ENCODE measurements at regions not wholly inside any gene's neighbourhood (a gene's known extent, or its start where the extent isn't known, plus 50 kb on each side); places are given as distances from the start of the nearest gene placed in this dataset.
"Not testable (repeated sequence)": the region's sequence is repeated elsewhere in the genome, so short reads cannot be mapped to it uniquely, and the experiment has no call there.

DNA sequence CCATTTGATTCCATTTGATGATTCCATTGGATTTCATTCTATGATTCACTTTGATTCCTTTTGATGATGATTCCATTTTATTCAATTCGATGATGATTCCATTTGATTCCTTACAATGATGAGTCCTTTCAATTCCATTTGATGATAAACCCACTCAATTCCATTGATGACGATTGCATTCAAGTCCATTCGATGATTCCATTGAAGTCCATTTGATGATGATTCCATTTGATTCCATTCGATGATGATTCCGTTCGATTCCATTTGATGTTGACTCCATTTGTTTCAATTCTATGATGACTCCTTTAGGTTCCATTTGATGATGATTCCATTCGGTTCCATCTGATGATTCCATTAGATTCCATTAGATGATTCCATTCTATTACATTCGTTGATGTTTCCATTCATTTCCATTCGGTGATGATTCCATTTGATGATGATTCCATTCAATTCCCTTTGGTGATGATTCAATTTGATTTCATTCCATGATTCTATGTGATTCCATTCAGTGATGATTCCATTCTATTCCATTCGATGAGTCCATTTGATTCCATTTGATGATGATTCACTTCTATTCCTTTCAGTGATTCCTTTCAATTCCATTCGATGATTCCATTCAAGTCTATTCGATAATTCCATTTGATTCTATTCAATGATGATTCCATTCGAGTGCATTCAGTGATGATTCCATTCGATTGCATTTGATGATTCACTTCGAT lies 1106.0 kb downstream of the RPIA start:
- DNase-seq: no peak

DNA sequence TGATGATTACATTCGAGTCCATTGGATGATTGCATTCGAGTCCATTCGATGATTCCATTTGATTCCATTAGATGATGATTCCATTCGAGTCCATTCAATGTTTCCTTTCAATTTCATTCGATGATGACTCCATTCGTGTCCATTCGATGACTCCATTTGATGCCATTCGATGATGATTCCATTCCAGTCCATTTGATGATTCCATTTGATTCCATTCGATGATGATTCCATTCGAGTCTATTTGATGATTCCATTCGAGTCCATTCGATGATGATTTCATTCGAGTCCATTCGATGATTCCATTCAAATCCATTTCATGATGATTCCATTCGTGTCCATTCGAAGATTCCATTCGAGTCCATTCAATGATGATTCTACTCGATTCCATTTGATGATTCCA lies 1109.7 kb downstream of the RPIA start:
- DNase-seq: not testable (repeated sequence)

DNA sequence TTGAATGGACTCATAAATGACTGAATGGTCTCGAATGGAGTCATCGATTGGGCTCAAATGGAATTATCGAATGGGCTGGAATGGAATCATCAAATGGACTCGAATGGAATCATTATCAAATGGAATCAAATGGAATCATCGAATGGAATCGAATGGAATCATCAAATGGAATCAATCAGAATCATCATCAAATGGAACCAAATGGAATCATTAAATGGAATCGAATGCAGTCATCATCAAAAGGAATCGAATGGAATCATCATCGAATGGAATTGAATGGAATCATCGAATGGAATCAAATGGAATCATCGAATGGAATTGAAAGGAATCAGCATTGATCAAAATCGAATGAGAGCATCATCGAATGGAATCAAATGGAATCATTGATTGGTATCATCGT lies 1114.9 kb downstream of the RPIA start:
- not testable (repeated sequence) for DNase-seq

DNA sequence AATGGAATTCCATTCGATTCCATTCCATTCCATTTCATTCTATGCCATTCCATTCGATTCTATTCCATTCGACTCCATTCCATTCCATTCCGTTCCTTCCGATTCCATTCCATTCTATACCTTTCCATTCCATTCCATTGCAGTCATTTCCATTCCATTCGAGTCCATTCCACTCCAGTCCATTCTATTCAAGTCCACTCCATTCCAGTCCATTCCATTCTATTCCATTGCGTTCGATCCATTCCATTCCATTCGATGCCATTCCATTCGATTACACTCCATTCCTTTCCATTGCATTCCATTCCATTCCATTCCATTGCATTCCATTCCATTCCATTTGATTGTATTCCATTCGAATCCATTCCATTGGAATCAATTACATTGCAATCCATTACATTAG lies 1119.8 kb downstream of the RPIA start:
- no peak for DNase-seq

DNA sequence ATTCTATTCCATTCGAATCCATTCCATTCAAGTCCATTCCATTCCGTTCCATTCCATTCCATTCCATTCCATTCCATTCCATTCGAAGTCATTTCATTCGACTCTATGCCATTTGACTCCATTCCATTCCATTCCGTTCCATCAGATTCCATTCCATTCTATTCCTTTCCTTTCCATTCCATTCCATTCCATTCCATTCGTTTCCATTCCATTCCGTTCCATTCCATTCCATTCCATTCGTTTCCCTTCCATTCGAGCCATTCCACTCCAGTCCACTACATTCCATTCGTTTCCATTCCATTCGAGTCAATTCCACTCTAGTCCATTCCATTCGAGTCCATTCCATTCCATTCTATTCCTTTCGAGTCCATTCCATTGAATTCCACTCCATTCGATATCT lies 1120.4 kb downstream of the RPIA start:
- not testable (repeated sequence) for DNase-seq

DNA sequence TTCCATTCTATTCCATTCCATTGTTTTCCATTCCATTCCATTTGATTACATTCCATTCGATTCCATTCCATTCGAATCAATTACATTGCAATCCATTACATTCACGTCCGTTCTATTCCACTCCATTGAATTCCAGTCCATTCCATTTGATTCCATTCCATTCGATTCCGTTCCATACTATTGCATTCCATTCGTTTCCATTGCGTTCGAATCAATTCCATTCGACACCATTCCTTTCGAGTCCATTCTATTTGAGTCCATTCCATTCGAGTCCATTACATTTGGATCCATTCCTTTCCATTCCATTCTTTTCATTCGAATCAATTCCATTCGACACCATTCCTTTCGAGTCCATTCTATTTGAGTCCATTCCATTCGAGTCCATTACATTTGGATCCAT lies 1122.9 kb downstream of the RPIA start:
- DNase-seq: not testable (repeated sequence)

DNA sequence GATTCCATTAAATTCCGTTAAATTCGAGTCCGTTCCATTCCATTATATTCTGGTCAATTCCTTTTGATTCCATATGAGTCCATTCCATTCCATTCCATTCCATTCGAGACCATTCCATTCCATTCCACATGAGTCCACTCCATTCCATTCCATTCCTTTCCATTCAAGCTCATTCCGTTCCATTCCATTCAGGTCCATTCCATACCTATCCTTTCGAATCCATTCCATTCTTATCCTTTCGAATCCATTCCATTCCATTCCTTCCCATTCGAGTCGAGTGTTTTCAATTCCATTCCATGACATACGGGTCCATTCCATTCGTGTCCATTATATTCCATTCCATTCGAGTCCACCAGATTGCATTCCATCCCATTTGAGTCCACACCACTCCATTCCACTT lies 1127.4 kb downstream of the RPIA start:
- DNase-seq: no peak

DNA sequence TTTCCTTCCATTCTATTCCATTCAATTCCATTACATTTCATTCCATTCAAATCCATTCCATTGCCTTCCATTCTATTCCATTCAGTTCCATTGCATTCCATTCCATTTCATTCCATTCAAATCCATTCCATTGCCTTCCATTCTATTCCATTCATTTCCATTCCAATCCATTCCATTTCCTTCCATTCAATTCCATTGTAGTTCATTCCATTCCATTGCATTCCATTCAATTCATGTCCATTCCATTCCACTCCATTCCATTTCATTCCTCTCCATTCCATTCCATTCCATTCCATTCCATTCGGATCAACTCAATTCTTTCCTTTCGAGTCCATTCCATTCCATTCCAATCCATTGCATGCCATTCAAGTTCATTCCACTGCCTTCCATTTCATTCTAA lies 1128.3 kb downstream of the RPIA start:
- DNase-seq: no peak

DNA sequence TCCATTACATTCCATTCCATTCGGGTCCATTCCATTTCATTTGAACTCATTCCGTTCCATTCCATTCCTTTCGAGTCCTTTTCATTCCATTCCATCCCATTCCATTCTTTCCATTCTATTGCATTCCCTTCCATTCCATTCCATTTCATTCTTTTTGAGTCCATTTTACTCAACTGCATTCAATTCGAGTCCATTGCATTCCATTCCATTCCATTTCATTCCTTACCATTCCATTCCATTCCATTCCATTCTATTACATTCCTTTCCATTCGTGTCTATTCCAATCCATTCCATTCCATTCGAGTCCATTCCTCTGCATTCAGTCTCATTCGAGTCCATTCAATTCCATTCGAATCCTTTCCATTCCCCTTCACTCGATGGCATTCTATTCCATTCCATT lies 1128.8 kb downstream of the RPIA start:
- no peak for DNase-seq

DNA sequence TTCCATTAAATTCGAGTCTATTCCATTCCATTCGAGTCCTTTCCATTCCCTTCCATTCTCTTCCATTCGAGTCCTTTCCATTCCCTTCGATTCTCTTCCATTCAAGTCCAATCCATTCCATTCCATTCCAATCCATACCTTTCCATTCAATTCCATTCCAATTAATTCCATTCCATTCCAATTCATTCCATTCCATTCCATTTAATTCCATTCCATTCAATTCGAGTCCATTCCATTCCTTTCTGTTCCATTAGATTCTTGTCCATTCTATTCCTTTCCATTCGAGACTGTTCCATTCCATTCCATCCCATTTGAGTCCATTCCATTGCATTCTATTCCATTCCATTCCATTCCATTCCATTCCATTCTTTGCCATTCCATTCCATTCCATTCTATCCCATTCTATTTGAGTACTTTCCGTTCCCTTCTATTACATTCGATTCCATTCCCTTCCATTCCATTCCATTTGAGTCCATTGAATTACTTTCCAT lies 1130.0 kb downstream of the RPIA start:
- DNase-seq: no peak

DNA sequence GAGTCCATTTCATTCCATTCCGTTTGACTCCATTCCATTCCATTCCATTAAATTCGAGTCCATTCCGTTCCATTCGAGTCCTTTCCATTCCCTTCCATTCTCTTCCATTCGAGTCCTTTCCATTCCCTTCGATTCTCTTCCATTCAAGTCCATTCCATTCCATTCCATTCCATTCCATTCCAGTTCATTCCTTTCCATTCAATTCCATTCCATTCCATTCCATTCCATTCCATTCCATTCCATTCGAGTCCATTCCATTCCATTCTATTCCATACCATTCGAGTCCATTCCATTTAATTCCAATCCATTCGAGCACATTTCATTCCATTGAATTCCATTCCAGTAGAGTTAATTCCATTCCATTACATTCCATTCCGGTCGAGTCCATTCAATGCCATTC lies 1130.9 kb downstream of the RPIA start:
- DNase-seq: not testable (repeated sequence)

DNA sequence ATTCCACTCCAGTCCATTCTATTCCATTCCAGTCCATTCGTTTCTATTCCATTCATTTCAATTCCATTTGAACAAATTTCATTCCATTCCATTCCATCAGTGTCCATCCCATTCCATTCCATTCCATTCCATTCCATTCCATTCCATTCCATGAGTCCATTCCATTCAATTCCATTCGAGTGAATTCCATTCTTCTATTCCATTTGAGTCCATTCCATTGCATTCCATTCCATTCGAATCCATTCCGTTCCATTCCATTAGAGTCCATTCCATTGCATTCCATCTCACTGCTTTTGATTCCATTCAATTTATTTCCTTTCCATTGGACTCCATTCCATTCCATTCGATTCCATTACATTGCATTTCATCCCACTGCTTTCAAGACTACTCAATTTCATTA lies 1132.1 kb downstream of the RPIA start:
- no peak for DNase-seq

DNA sequence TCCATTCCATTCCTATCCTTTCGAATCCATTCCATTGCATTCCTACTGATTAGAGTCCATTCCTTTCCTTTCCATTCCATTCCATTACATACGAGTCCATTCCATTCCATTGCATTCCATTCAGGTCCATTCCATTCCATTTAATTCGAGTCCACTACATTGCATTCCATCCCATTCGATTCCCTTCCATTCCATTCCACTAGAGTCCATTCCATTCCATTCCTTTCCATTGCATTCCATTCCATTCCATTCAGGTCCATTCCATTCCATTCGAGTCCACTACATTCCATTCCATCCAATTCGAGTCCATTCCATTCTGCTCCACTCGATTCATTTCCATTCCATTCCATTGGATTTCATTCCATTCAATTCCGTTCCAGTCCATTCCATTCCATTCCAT lies 1133.6 kb downstream of the RPIA start:
- DNase-seq: no peak

DNA sequence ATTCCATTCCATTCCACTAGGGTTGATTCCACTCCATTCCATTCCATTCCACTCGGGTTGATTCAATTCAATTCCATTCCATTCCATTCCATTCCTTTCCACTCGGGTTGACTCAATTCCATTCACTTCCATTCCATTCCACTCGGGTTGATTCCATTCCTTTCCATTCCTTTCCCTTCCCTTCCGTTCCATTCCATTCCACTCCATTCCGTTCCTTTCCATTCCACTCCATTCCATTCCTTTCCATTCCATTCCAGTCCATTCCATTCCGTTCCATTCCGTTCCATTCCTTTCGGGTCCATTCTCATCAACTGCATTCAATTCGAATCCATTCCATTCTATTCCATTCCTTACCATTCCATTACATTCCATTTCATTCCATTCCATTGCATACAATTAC lies 1135.3 kb downstream of the RPIA start:
- not testable (repeated sequence) for DNase-seq

DNA sequence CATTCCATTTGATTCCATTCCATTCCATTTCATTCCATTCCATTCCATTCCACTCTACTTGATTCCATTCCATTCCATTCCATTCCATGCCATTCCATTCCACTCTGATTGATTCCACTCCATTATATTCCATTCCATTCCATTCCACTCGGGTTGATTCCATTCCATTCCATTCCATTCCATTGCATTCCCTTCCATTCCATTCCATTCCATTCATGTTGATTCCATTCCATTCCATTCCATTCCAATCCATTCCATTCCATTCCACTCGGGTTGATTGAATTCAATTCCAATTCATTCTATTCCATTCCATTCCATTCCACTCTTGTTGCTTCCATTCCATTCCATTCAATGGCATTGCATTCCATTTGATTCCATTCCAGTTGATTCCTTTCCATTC lies 1136.4 kb downstream of the RPIA start:
- not testable (repeated sequence) for DNase-seq

DNA sequence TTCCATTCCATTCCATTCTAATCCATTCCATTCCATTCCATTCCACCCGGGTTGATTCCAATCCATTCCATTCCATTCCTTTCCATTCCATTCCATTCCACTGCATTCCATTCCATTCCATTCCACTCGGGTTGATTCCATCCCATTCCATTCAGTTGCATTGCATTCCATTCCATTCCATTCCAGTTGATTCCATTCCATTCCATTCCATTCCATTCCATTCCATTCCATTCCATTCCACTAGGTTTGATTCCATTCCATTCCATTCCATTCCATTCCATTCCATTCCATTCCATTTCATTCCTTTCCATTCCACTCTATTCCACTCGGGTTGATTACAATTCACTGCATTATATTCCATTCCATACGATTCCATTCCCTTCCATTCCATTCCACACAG lies 1136.9 kb downstream of the RPIA start:
- DNase-seq: not testable (repeated sequence)

DNA sequence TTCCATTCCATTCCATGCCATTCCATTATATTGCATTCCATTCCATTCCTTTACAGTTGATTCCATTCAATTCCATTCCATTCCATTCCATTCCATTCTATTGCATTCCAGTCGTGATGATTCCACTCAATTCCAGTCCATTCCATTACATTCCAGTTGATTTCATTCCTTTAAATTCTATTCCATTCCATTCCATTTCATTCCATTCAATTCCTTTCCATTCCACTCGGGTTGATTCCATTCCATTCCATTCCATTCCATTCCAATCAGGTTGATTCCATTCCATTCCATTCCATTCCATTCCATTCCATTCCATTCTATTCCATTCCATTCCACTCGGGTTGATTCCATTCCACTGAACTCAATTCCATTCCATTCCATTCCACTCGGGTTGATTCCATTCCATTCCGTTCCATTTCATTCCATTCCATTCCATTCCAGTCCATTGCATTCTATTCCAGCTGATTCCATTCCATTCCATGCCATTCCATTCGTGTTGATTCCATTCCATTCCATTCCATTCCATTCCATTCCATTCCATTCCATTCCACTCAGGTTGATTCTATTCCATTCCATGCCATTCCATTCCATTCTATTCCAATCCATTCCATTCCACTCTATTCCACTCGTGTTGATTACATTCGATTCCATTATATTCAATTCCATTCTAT lies 1137.6 kb downstream of the RPIA start:
- not testable (repeated sequence) for DNase-seq

DNA sequence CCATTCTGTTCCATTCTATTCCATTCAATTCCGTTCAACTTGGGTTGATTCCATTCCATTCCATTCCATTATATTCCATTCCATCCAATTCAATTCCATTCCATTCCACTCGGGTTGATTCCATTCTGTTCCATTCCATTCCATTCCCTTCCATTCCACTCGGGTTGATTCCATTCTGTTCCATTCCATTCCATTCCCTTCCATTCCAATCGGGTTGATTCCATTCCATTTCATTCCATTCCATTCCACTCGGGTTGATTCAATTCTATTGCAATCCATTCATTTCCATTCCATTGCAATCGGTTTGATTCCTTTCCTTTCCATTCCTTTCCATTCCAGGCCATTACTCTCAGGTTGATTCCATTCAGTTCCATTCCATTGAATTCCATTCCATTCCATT lies 1138.4 kb downstream of the RPIA start:
- DNase-seq: no peak

DNA sequence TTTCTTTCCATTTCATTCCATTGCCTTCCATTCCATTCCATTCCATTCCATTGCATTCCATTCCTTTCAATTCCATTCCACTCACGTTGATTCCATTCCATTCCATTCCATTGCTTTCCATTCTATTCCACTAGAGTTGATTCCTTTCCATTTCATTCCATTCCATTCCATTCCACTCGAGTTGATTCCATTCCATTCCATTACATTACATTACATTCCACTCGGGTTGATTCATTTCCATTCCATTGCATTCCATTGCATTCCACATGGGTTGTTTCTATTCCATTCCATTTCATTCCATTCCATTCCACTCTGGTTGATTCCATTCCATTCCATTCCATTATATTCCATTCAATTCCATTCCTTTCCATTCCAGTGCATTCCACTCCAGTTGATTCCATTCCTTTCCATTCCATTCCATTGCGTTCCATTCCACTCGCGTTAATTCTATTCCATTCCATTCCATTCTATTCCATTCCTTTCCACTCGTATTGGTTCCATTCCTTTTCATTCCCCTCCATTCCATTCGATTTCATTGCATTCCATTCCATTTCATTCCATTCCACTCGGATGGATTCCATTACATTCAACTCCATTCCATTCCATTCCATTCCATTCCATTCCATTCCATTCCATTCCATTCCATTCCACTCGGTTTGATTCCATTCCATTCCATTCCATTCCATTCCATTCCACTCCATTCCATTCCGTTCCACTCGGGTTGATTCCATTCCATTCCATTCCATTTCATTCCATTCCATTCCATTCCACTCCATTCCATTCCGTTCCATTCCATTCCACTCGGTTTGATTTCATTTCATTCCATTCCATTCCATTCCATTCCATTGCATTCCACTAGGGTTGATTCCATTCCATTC lies 1139.1 kb downstream of the RPIA start:
- DNase-seq: not testable (repeated sequence)

DNA sequence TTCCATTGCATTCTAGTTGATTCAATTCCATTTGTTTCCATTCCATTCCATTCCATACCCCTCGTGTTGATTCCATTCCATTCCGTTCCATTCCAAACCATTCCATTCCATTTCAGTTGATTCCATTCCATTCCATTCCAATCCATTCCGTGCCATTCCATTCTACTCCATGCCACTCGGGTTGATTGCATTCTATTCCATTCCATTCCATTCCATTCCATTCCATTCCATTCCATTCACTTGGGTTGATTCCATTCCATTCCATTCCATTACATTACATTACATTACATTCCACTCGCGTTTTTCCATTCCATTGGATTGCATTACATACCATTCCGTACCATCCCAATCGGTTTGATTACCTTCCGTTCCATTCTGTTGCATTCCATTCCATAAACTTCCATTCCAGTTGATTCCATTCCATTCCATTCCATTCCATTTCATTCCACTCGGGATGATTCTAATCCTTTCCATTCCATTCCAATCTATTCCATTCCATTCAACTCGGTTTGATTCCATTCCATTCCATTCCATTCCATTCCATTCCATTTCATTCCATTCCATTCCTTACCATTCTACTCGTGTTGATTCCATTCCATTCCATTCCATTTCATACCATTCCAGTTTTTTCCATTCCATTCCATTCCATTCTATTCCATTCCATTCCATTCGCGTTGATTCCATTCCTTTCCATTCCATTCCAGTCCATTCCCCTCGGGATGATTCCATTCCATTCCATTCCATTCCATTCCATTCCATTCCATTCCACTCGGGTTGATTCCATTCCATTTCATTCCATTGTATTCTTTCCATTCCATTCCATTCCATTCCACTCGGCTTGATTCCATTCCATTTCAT lies 1140.4 kb downstream of the RPIA start:
- no peak for DNase-seq

DNA sequence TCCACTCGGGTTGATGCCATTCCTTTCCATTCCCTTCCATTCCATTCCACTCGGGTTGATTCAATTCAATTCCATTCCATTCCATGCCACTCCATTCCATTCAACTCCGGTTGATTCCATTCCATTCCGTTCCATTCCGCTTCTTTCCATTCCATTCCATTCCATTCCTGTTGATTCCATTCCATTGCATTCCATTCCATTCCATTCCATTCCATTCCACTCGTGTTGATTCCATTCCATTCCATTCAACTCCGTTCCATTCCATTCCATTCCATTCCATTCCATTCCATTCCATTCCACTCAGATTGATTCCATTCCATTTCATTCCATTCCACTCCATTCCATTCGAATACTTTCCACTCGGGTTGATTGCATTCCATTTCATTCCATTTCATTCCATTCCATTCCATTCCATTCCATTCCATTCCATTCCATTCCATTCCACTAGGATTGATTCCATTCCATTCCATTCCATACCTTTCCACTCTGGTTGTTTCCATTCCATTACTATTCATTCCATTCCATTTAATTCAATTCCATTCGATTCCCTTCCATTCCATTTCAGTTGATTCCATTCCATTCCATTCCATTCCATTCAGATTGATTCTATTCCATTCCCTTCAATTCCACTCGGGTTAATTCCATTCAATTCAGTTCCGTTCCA lies 1141.8 kb downstream of the RPIA start:
- DNase-seq: no peak

DNA sequence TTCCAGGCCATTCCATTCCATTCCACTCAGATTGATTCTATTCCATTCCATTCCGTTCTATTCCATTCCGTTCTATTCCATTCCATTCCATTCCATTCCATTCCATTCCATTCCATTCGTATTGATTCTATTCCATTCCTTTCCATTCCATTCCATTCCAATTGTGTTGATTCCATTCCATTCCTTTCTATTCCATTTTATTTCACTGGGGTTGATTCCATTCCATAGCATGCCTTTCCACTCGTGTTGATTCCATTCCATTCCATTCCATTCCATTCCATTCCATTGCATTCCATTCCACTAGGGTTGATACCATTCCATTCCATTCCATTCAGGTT lies 1142.3 kb downstream of the RPIA start:
- DNase-seq: no peak

Measured in fibroblast of skin of scalp (primary cell).